BJ (cell line): ENCODE measurements at regions not wholly inside any gene's neighbourhood (a gene's known extent, or its start where the extent isn't known, plus 50 kb on each side); places are given as distances from the start of the nearest gene placed in this dataset.
"Not testable (repeated sequence)": the region's sequence is repeated elsewhere in the genome, so short reads cannot be mapped to it uniquely, and the experiment has no call there.

Experiments
- CTCF ChIA-PET: fragments of 350-600 bp; formaldehyde crosslinking; extraction: SDS; loops from one replicate; lab custom pipeline; 2021; ENCODE audit warnings: antibody characterized with exemption, inconsistent platforms; lab: Yijun Ruan, JAX
- POLR2A ChIA-PET: fragments of 300-600 bp; sonication (Branson Sonifier 250); formaldehyde crosslinking; extraction: SDS; loops from one replicate; lab custom pipeline; 2021; ENCODE audit warnings: antibody characterized with exemption; lab: Charles Lee
- DNase-seq: peaks from one replicate; pipeline ENCODE4 v3.0.0-alpha.2; 2011; ENCODE audit warnings: low read depth
- H3K27me3 ChIP-seq: 2 replicates; pipeline ENCODE4 v1.6.0; 2011; ENCODE audit warnings: low read length; ENCODE audit not compliant: control insufficient read depth, insufficient read depth
- H3K36me3 ChIP-seq: 2 replicates; pipeline ENCODE4 v1.5.1; 2011; ENCODE audit warnings: low read length; ENCODE audit not compliant: control insufficient read depth, insufficient read depth
- H3K4me3 ChIP-seq: 2 replicates; pipeline ENCODE4 v1.5.1; 2011; ENCODE audit warnings: low read depth, mild to moderate bottlenecking, control low read depth, low read length
- CTCF ChIP-seq: IDR thresholded peaks from 2 replicates; pipeline ENCODE4 v1.5.1; 2011; ENCODE audit warnings: low read depth, mild to moderate bottlenecking, control low read depth, inconsistent platforms, low read length, moderate library complexity; ENCODE audit not compliant: insufficient read depth

- H3K4me3 ChIP-seq: no peak overlapping the region
- no peaks in the 10 kb centered on the region for H3K36me3 ChIP-seq
- H3K27me3 ChIP-seq: no peaks in the 10 kb centered on the region
- no peak for TF ChIP-seq CTCF
- no peak for DNase-seq
- ChIA-PET CTCF (no interaction called here), POLR2A (no interaction called here)
Observed at GRCh38 chr3:74001436-74001835, 376.7 kb upstream of the PDZRN3 start.

GRCh38 chr3:74000725-74001124 is 376.0 kb upstream of the PDZRN3 start:
- H3K27me3 ChIP-seq: no peaks in the 10 kb centered on the region
- ChIA-PET POLR2A (no interaction called here), CTCF (no interaction called here)
- no peaks in the 10 kb centered on the region for H3K36me3 ChIP-seq
- TF ChIP-seq CTCF: no peak
- H3K4me3 ChIP-seq: no peak overlapping the region
- no peak for DNase-seq

- POLR2A ChIA-PET: no interaction called here
- no peak for TF ChIP-seq CTCF
- DNase-seq: no peak
- H3K27me3 ChIP-seq: no peaks in the 10 kb centered on the region
- no peaks in the 10 kb centered on the region for H3K36me3 ChIP-seq
- CTCF ChIA-PET: no interaction called here
- no peak overlapping the region for H3K4me3 ChIP-seq
Observed at GRCh38 chr3:73999501-73999900, 374.8 kb upstream of the PDZRN3 start.

- POLR2A ChIA-PET: not testable (repeated sequence)
Observed at GRCh38 chr3:73990691-73991090, 365.9 kb upstream of the PDZRN3 start.

GRCh38 chr3:73966733-73967132 is 342.0 kb upstream of the PDZRN3 start:
- peaks cover 3% of the 10 kb centered on the region; the same call in 1 of the 2 replicates for H3K27me3 ChIP-seq
- TF ChIP-seq CTCF: no peak
- ChIA-PET POLR2A (no interaction called here), CTCF (no interaction called here)
- H3K4me3 ChIP-seq: no peak overlapping the region
- no peak for DNase-seq
- no peaks in the 10 kb centered on the region for H3K36me3 ChIP-seq

More at GRCh38 chr3:73990691-73991090, 365.9 kb upstream of the PDZRN3 start:
- DNase-seq, H3K27me3 ChIP-seq, H3K4me3 ChIP-seq, H3K36me3 ChIP-seq, CTCF ChIA-PET: not testable (repeated sequence)

GRCh38 chr3:73964818-73965217 is 340.1 kb upstream of the PDZRN3 start:
- no peak overlapping the region for H3K4me3 ChIP-seq
- CTCF ChIA-PET: no interaction called here
- DNase-seq: no peak
- TF ChIP-seq CTCF: no peak
- peaks cover 1% of the 10 kb centered on the region; the same call in 1 of the 2 replicates for H3K27me3 ChIP-seq
- H3K36me3 ChIP-seq: no peaks in the 10 kb centered on the region
- POLR2A ChIA-PET: no interaction called here
